ENCODE measurements at regions not wholly inside any gene's neighbourhood (a gene's known extent, or its start where the extent isn't known, plus 50 kb on each side); places are given as distances from the start of the nearest gene placed in this dataset.

DNA sequence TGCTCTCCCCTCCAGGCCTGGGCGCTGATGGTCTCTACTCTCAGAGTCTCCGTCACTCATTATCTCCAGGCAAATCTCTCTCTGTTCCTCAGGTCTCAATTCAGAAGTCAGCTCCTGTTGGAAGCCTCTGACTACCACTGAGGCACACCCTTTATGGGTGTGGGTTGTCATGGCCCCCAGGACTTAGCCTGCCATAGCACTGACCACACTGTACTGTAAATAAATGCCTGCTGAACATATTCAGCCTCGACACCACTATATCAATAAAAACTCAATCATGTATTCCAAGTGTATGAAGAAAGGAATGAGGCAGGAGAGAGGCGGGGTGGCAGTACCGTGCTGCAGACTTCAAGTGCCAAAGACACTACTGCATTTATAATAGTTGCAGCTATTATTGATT lies 88.9 kb downstream of the PCDH1 start:
- H3K4me3 ChIP-seq (ENCODE audit: low read length) = no peak overlapping the region
- no peaks in the 10 kb centered on the region for H3K4me1 ChIP-seq (ENCODE audit: control insufficient read depth in 2 of 2, insufficient read depth in 2 of 2, low read length in 2 of 2)
- no peaks in the 10 kb centered on the region for H3K36me3 Mint-ChIP-seq
- ATAC-seq (no peak), DNase-seq (no peak)
- H3K27me3 Mint-ChIP-seq = peaks cover 20 to 31% (median 28%) of the 10 kb centered on the region in 5 donors
- H3K27ac ChIP-seq (ENCODE audit: low read depth, low read length) = no peak overlapping the region
- no peaks in the 10 kb centered on the region for H3K4me1 Mint-ChIP-seq
- POLR2A ChIA-PET = no interaction called here
- no peaks in the 10 kb centered on the region for H3K36me3 ChIP-seq (ENCODE audit: control insufficient read depth in 2 of 3, insufficient read depth in 3 of 3, low read length in 3 of 3)
- no peaks in the 10 kb centered on the region for H3K9me3 Mint-ChIP-seq
- CTCF ChIA-PET = no interaction called here
- H3K27me3 ChIP-seq (ENCODE audit: control insufficient read depth in 2 of 2, insufficient read depth in 2 of 2, low read length in 2 of 2) = no peaks in the 10 kb centered on the region
- H3K4me3 Mint-ChIP-seq = no peak overlapping the region
- no peaks in the 10 kb centered on the region for H3K9me3 ChIP-seq (ENCODE audit: control insufficient read depth in 2 of 3, low read length in 3 of 3)
- no peak overlapping the region for H3K27ac Mint-ChIP-seq
- intact Hi-C loops (cut with micrococcal nuclease) = no loop called here

DNA sequence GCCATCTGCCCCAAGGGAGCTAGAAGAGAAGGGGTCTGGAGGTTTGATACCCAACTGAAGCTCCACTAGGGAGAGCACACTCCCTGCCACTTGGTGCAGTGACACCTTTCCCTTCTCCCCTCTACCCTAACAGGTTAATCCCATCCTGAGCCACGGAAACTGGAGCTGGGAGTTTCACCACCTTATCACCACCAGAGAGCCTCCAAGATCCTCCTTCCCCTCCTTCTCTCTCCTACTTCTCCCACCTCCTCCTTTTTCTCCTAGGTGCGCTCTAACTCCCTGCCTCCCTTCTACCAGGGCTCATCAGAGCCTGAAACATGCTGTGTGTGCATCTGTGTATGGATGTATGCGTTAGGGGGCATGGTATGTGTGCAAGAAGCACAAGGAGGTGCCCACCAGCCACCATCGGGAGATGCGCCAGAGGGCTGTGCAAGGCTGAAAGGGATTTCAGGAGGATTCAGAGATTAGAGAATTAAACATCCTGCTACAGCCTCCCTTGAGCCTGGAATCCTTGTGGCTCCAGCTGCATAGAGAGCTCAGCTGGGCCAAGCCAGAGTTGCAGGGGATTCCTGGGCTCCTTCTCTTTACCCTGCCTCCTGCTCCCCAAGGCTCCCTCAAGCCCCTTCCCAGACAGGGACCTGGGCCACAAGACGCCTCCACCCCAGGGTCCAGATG lies 89.8 kb downstream of the PCDH1 start:
- H3K4me1 Mint-ChIP-seq = no peaks in the 10 kb centered on the region
- peak overlapping the region in 1 of 9 donors; percentile 34 for H3K27ac Mint-ChIP-seq
- ATAC-seq (no peak), DNase-seq (no peak)
- CTCF ChIA-PET = no interaction called here
- no peaks in the 10 kb centered on the region for H3K36me3 Mint-ChIP-seq
- H3K9me3 Mint-ChIP-seq = no peaks in the 10 kb centered on the region
- H3K9me3 ChIP-seq (ENCODE audit: control insufficient read depth in 2 of 3, low read length in 3 of 3) = no peaks in the 10 kb centered on the region
- H3K4me1 ChIP-seq (ENCODE audit: control insufficient read depth in 2 of 2, insufficient read depth in 2 of 2, low read length in 2 of 2) = no peaks in the 10 kb centered on the region
- intact Hi-C loops (cut with micrococcal nuclease) = no loop called here
- H3K27me3 ChIP-seq (ENCODE audit: control insufficient read depth in 2 of 2, insufficient read depth in 2 of 2, low read length in 2 of 2) = no peaks in the 10 kb centered on the region
- H3K27me3 Mint-ChIP-seq = peaks cover 20 to 36% (median 28%) of the 10 kb centered on the region in 5 donors
- no peak overlapping the region for H3K4me3 ChIP-seq (ENCODE audit: low read length)
- H3K27ac ChIP-seq (ENCODE audit: low read depth, low read length) = no peak overlapping the region
- POLR2A ChIA-PET = no interaction called here
- H3K36me3 ChIP-seq (ENCODE audit: control insufficient read depth in 2 of 3, insufficient read depth in 3 of 3, low read length in 3 of 3) = no peaks in the 10 kb centered on the region
- H3K4me3 Mint-ChIP-seq = no peak overlapping the region

DNA sequence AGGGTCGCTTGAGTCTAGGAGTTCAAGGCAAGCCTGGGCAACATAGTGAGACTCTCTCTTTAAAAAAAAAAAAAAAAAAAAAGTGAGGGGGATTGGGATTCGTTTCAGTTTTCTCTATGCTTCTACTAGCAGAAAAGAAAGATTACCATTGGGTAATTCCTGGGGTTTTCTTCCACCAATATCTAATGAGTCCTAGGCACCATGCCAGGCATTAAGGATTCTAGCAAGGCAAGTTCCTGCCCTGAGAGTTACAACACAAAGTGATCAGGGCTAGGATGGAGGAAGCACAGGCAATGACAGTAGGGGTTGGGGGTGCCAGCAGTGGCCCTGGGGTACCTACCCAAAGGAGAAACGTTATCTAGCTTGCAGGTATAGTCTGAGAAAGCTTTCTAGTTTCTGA lies 90.8 kb downstream of the PCDH1 start:
- CTCF ChIA-PET = no interaction called here
- no peaks in the 10 kb centered on the region for H3K36me3 Mint-ChIP-seq
- H3K9me3 Mint-ChIP-seq = no peaks in the 10 kb centered on the region
- no peak overlapping the region for H3K4me3 Mint-ChIP-seq
- Histone ChIP-seq H3K4me1 (ENCODE audit: control insufficient read depth in 2 of 2, insufficient read depth in 2 of 2, low read length in 2 of 2) (no peaks in the 10 kb centered on the region), H3K4me3 (ENCODE audit: low read length) (no peak overlapping the region), H3K9me3 (ENCODE audit: control insufficient read depth in 2 of 3, low read length in 3 of 3) (no peaks in the 10 kb centered on the region), H3K27ac (ENCODE audit: low read depth, low read length) (no peak overlapping the region), H3K27me3 (ENCODE audit: control insufficient read depth in 2 of 2, insufficient read depth in 2 of 2, low read length in 2 of 2) (no peaks in the 10 kb centered on the region), H3K36me3 (ENCODE audit: control insufficient read depth in 2 of 3, insufficient read depth in 3 of 3, low read length in 3 of 3) (no peaks in the 10 kb centered on the region)
- intact Hi-C loops (cut with micrococcal nuclease) = no loop called here
- POLR2A ChIA-PET = no interaction called here
- ATAC-seq = no peak
- no peaks in the 10 kb centered on the region for H3K4me1 Mint-ChIP-seq
- peaks cover 16 to 36% (median 26%) of the 10 kb centered on the region in 5 donors for H3K27me3 Mint-ChIP-seq
- H3K27ac Mint-ChIP-seq = no peak overlapping the region
- DNase-seq = no peak

DNA sequence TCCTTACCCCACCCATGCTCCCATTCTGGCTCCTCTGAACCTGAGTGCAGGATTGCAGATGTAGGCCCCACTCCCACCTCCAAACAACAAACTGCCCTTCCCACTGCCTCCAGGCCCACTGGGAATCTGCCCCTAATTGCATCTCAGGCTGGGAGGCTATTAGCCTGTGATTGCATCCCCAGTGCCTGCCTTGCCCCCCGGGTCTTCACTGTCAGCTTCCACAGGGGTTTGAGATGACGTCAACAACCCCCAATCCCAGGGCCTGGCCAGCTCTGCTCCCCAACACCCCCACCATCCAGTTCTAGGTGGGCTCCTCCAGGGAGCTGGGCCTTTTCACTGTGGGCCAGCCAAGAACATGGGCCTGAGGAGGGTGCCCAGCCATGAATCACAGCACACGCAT lies 91.5 kb downstream of the PCDH1 start:
- no peaks in the 10 kb centered on the region for H3K4me1 ChIP-seq (ENCODE audit: control insufficient read depth in 2 of 2, insufficient read depth in 2 of 2, low read length in 2 of 2)
- no peaks in the 10 kb centered on the region for H3K9me3 ChIP-seq (ENCODE audit: control insufficient read depth in 2 of 3, low read length in 3 of 3)
- CTCF ChIA-PET = interaction anchor here (2.0 kb wide), 1 partner anchor 8 kb away, joined by 4 read pairs; no protein-coding TSS in a partner anchor
- POLR2A ChIA-PET = no interaction called here
- no peak overlapping the region for H3K27ac ChIP-seq (ENCODE audit: low read depth, low read length)
- Mint-ChIP-seq H3K27me3 (peaks cover 19 to 33% (median 26%) of the 10 kb centered on the region in 5 donors), H3K4me1 (no peaks in the 10 kb centered on the region), H3K36me3 (no peaks in the 10 kb centered on the region), H3K4me3 (no peak overlapping the region), H3K9me3 (no peaks in the 10 kb centered on the region), H3K27ac (no peak overlapping the region)
- no peaks in the 10 kb centered on the region for H3K36me3 ChIP-seq (ENCODE audit: control insufficient read depth in 2 of 3, insufficient read depth in 3 of 3, low read length in 3 of 3)
- intact Hi-C loops (cut with micrococcal nuclease) = no loop called here
- ATAC-seq (no peak), DNase-seq (no peak)
- no peak overlapping the region for H3K4me3 ChIP-seq (ENCODE audit: low read length)
- no peaks in the 10 kb centered on the region for H3K27me3 ChIP-seq (ENCODE audit: control insufficient read depth in 2 of 2, insufficient read depth in 2 of 2, low read length in 2 of 2)

DNA sequence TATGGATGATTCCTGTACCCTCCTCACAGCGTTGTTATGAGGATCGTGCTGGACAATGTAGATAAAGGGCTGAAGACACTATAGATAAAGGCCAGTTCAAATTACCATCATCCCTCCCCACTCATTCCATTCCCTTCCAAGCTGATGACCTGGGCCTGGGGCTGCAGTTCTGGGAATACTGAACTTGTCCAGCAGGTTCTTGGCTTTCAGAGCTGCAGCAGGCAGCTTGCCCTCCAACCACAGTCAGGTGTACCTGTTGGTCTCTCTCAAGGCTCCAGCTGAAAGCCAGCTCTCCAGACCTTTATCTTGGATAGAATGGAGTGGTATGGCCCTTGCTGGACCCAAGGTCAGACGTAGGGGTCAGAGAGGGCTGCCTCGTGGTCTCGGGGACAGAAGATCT lies 92.5 kb downstream of the PCDH1 start:
- ChIA-PET POLR2A (interaction anchor here (0.5 to 1.6 kb wide), 2 partner anchors 9 to 543 kb away, joined by 3 read pairs; no protein-coding TSS in a partner anchor), CTCF (interaction anchor here (2.0 kb wide), 1 partner anchor 9 kb away, joined by 4 read pairs; no protein-coding TSS in a partner anchor)
- DNase-seq (no peak), ATAC-seq (no peak)
- Histone ChIP-seq H3K36me3 (ENCODE audit: control insufficient read depth in 2 of 3, insufficient read depth in 3 of 3, low read length in 3 of 3) (no peaks in the 10 kb centered on the region), H3K27ac (ENCODE audit: low read depth, low read length) (no peak overlapping the region), H3K4me3 (ENCODE audit: low read length) (no peak overlapping the region), H3K27me3 (ENCODE audit: control insufficient read depth in 2 of 2, insufficient read depth in 2 of 2, low read length in 2 of 2) (no peaks in the 10 kb centered on the region), H3K4me1 (ENCODE audit: control insufficient read depth in 2 of 2, insufficient read depth in 2 of 2, low read length in 2 of 2) (no peaks in the 10 kb centered on the region), H3K9me3 (ENCODE audit: control insufficient read depth in 2 of 3, low read length in 3 of 3) (no peaks in the 10 kb centered on the region)
- intact Hi-C loops (cut with micrococcal nuclease) = no loop called here
- Mint-ChIP-seq H3K9me3 (no peaks in the 10 kb centered on the region), H3K36me3 (no peaks in the 10 kb centered on the region), H3K4me1 (no peaks in the 10 kb centered on the region), H3K4me3 (no peak overlapping the region), H3K27ac (no peak overlapping the region), H3K27me3 (peaks cover 19 to 33% (median 24%) of the 10 kb centered on the region in 5 donors)

DNA sequence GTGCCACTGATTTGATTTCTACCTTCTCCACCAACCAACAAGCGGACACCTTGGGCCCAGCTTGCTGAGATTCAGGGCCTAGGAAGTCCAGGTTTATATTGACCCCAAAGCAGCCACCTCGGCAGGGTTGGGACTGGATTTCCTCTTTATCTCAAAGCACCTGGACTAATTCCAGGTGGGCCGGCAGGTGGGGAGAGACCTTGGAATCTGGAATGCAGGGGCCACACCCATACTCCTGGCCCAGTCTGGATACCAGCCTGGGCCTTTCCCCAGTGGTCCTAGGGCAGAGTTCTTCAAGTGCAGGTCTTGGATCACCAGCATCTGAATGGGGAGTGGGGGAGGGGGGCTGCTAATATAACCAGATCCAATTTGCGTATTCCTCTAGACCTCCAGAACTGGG lies 93.1 kb downstream of the PCDH1 start:
- no peaks in the 10 kb centered on the region for H3K36me3 ChIP-seq (ENCODE audit: control insufficient read depth in 2 of 3, insufficient read depth in 3 of 3, low read length in 3 of 3)
- Mint-ChIP-seq H3K27me3 (peaks cover 19 to 33% (median 23%) of the 10 kb centered on the region in 5 donors), H3K9me3 (no peaks in the 10 kb centered on the region), H3K27ac (no peak overlapping the region), H3K4me3 (no peak overlapping the region), H3K36me3 (no peaks in the 10 kb centered on the region), H3K4me1 (no peaks in the 10 kb centered on the region)
- ATAC-seq = no peak
- no peak for DNase-seq
- H3K27ac ChIP-seq (ENCODE audit: low read depth, low read length) = no peak overlapping the region
- H3K27me3 ChIP-seq (ENCODE audit: control insufficient read depth in 2 of 2, insufficient read depth in 2 of 2, low read length in 2 of 2) = no peaks in the 10 kb centered on the region
- H3K9me3 ChIP-seq (ENCODE audit: control insufficient read depth in 2 of 3, low read length in 3 of 3) = no peaks in the 10 kb centered on the region
- intact Hi-C loops (cut with micrococcal nuclease) = no loop called here
- H3K4me1 ChIP-seq (ENCODE audit: control insufficient read depth in 2 of 2, insufficient read depth in 2 of 2, low read length in 2 of 2) = no peaks in the 10 kb centered on the region
- ChIA-PET CTCF (interaction anchor here (2.0 kb wide), 1 partner anchor 10 kb away, joined by 4 read pairs; no protein-coding TSS in a partner anchor), POLR2A (interaction anchor here (1.6 kb wide), 1 partner anchor 9 kb away, joined by 3 read pairs; no protein-coding TSS in a partner anchor)
- no peak overlapping the region for H3K4me3 ChIP-seq (ENCODE audit: low read length)

DNA sequence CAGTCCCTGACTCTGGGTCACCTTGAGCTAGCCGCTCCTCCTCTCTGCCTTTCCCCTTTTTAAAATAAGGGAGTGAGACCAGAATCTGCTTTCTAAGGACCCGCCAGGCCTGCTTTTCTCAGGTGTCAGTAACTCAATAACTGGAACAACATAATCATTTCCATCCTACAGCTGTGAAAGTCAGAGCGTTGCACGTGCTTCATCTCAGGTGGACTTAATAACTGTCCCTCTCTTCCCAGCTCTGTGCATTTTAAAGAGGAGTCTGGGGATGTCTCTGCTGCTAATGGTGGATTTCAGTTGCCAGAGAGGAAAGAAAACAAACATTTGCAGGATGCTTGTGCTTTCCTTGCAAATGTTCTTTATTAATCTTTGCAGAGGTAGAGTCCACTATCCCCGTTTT lies 93.7 kb downstream of the PCDH1 start:
- CTCF ChIA-PET = no interaction called here
- Mint-ChIP-seq H3K9me3 (no peaks in the 10 kb centered on the region), H3K4me3 (no peak overlapping the region), H3K27me3 (peaks cover 19 to 33% (median 20%) of the 10 kb centered on the region in 5 donors), H3K4me1 (no peaks in the 10 kb centered on the region), H3K36me3 (no peaks in the 10 kb centered on the region), H3K27ac (no peak overlapping the region)
- H3K27ac ChIP-seq (ENCODE audit: low read depth, low read length) = no peak overlapping the region
- no peaks in the 10 kb centered on the region for H3K9me3 ChIP-seq (ENCODE audit: control insufficient read depth in 2 of 3, low read length in 3 of 3)
- POLR2A ChIA-PET = interaction anchor here (1.6 kb wide), 1 partner anchor 10 kb away, joined by 3 read pairs; no protein-coding TSS in a partner anchor
- H3K36me3 ChIP-seq (ENCODE audit: control insufficient read depth in 2 of 3, insufficient read depth in 3 of 3, low read length in 3 of 3) = no peaks in the 10 kb centered on the region
- intact Hi-C loops (cut with micrococcal nuclease) = no loop called here
- no peaks in the 10 kb centered on the region for H3K4me1 ChIP-seq (ENCODE audit: control insufficient read depth in 2 of 2, insufficient read depth in 2 of 2, low read length in 2 of 2)
- DNase-seq (no peak), ATAC-seq (no peak)
- H3K27me3 ChIP-seq (ENCODE audit: control insufficient read depth in 2 of 2, insufficient read depth in 2 of 2, low read length in 2 of 2) = no peaks in the 10 kb centered on the region
- no peak overlapping the region for H3K4me3 ChIP-seq (ENCODE audit: low read length)

Measured in naive thymus-derived CD4-positive, alpha-beta T cell (primary cell).